ENCODE measurements at regions not wholly inside any gene's neighbourhood (a gene's known extent, or its start where the extent isn't known, plus 50 kb on each side); places are given as distances from the start of the nearest gene placed in this dataset.
A peak's percentile ranks its signal among the peaks of the same experiment; 100 is the strongest.

GRCh38 chr7:79911420-79911819 lies 223.2 kb upstream of the GNAI1 start:
- Mint-ChIP-seq H3K27me3 (no peaks in the 10 kb centered on the region), H3K4me3 (no peak overlapping the region), H3K27ac (peak overlapping the region; percentile 23), H3K4me1 (ENCODE audit: low read depth) (peaks cover 49% of the 10 kb centered on the region), H3K36me3 (ENCODE audit: low read depth) (no peaks in the 10 kb centered on the region), H3K9me3 (peaks cover 6% of the 10 kb centered on the region)
- CTCF ChIA-PET: interaction anchor here (1.5 kb wide), 1 partner anchor 19 kb away, joined by 3 read pairs; no protein-coding TSS in a partner anchor
- ATAC-seq: no peak
- intact Hi-C loops (cut with micrococcal nuclease): no loop called here
- POLR2A ChIA-PET: interaction anchor here (0.6 kb wide), 1 partner anchor 169 kb away, joined by 3 read pairs; no protein-coding TSS in a partner anchor
- no peak for DNase-seq
- no peak for TF ChIP-seq CTCF (IDR thresholded peaks at IDR 0.05)

GRCh38 chr7:79909176-79909575 lies 225.5 kb upstream of the GNAI1 start:
- H3K9me3 Mint-ChIP-seq: no peaks in the 10 kb centered on the region
- no peaks in the 10 kb centered on the region for H3K36me3 Mint-ChIP-seq (ENCODE audit: low read depth)
- intact Hi-C loops (cut with micrococcal nuclease): no loop called here
- ChIA-PET CTCF (no interaction called here), POLR2A (no interaction called here)
- no peak overlapping the region for H3K27ac Mint-ChIP-seq
- H3K27me3 Mint-ChIP-seq: no peaks in the 10 kb centered on the region
- no peak overlapping the region for H3K4me3 Mint-ChIP-seq
- ATAC-seq: peak; percentile 14
- peaks cover 41% of the 10 kb centered on the region for H3K4me1 Mint-ChIP-seq (ENCODE audit: low read depth)
- DNase-seq: no peak
- no peak for TF ChIP-seq CTCF (IDR thresholded peaks at IDR 0.05)

- ATAC-seq (no peak), DNase-seq (no peak)
- Mint-ChIP-seq H3K4me1 (ENCODE audit: low read depth) (no peaks in the 10 kb centered on the region), H3K9me3 (no peaks in the 10 kb centered on the region), H3K4me3 (no peak overlapping the region), H3K36me3 (ENCODE audit: low read depth) (no peaks in the 10 kb centered on the region), H3K27ac (no peak overlapping the region), H3K27me3 (no peaks in the 10 kb centered on the region)
- POLR2A ChIA-PET: no interaction called here
- intact Hi-C loops (cut with micrococcal nuclease): no loop called here
- no peak for TF ChIP-seq CTCF (IDR thresholded peaks at IDR 0.05)
- CTCF ChIA-PET: no interaction called here
Measured at GRCh38 chr7:79897166-79897565, 237.5 kb upstream of the GNAI1 start.

- H3K36me3 Mint-ChIP-seq (ENCODE audit: low read depth): no peaks in the 10 kb centered on the region
- H3K27ac Mint-ChIP-seq: no peak overlapping the region
- no peak overlapping the region for H3K4me3 Mint-ChIP-seq
- ChIA-PET CTCF (no interaction called here), POLR2A (no interaction called here)
- no peaks in the 10 kb centered on the region for H3K4me1 Mint-ChIP-seq (ENCODE audit: low read depth)
- TF ChIP-seq CTCF (IDR thresholded peaks at IDR 0.05): no peak
- no peaks in the 10 kb centered on the region for H3K27me3 Mint-ChIP-seq
- DNase-seq (no peak), ATAC-seq (no peak)
- no peaks in the 10 kb centered on the region for H3K9me3 Mint-ChIP-seq
- intact Hi-C loops (cut with micrococcal nuclease): no loop called here
Measured at GRCh38 chr7:79893991-79894390, 240.6 kb upstream of the GNAI1 start.

- CTCF ChIA-PET: no interaction called here
- no peaks in the 10 kb centered on the region for H3K27me3 Mint-ChIP-seq
- H3K4me3 Mint-ChIP-seq: no peak overlapping the region
- ATAC-seq: no peak
- no peak for TF ChIP-seq CTCF (IDR thresholded peaks at IDR 0.05)
- intact Hi-C loops (cut with micrococcal nuclease): no loop called here
- H3K4me1 Mint-ChIP-seq (ENCODE audit: low read depth): no peaks in the 10 kb centered on the region
- H3K36me3 Mint-ChIP-seq (ENCODE audit: low read depth): no peaks in the 10 kb centered on the region
- no peak overlapping the region for H3K27ac Mint-ChIP-seq
- POLR2A ChIA-PET: no interaction called here
- no peak for DNase-seq
- H3K9me3 Mint-ChIP-seq: no peaks in the 10 kb centered on the region
Measured at GRCh38 chr7:79882922-79883321, 251.7 kb upstream of the GNAI1 start.
